ENCODE measurements at regions not wholly inside any gene's neighbourhood (a gene's known extent, or its start where the extent isn't known, plus 50 kb on each side); places are given as distances from the start of the nearest gene placed in this dataset.

DNA sequence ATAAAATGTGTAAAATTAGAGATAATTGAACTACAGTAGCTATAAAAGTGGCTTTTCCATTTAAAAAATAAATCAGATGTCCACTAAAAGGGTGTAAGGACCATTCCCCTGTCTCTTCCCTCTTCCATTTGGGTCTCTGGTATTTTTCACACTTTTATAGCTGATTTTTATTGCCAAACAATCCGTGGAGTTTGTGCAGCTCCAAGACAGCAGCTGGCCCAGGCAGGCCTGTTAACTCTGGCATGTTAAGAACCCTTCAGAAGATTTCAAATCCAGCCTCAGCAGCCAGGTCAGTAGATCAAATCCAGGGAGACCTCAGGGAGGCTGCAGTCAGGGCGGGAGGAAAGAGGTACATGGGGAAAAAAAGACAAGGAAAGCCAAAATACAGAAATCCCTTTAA lies 827.1 kb upstream of the FANCL start:
- H3K23me2 ChIP-seq (ENCODE audit: low read depth, low read length): no peaks in the 10 kb centered on the region
- no peak overlapping the region for H2AK5ac ChIP-seq (ENCODE audit: low read depth, low read length)
- H2BK15ac ChIP-seq (ENCODE audit: low read length): no peak overlapping the region
- no peaks in the 10 kb centered on the region for H3K79me1 ChIP-seq (ENCODE audit: low read depth, low read length)
- no peak for TF ChIP-seq SP1 (IDR thresholded peaks at IDR 0.05; ENCODE audit: low read depth, low read length)
- TF ChIP-seq CHD1 (IDR thresholded peaks at IDR 0.05; ENCODE audit: low read depth, low read length): no peak
- no peak for TF ChIP-seq SAP30 (IDR thresholded peaks at IDR 0.05; ENCODE audit: insufficient read depth, insufficient replicate concordance, low read length)
- H3K4ac ChIP-seq (replicated peaks; ENCODE audit: insufficient read length, low read depth, low read length): no peak overlapping the region
- no peak overlapping the region for H3K4me2 ChIP-seq (ENCODE audit: insufficient read depth in 1 of 2, low read depth in 2 of 2, low read length in 2 of 2)
- no peak overlapping the region for H4K8ac ChIP-seq (ENCODE audit: extremely low read depth, insufficient read depth, low read length)
- H2BK5ac ChIP-seq (ENCODE audit: low read depth, low read length): no peak overlapping the region
- no peak overlapping the region for H4K91ac ChIP-seq (replicated peaks; ENCODE audit: insufficient read length, low read length)
- no peak overlapping the region for H3K9ac ChIP-seq (replicated peaks in 1 of 4; ENCODE audit: extremely low read depth in 1 of 4, low read depth in 3 of 4, low read length in 3 of 4)
- H2AFZ ChIP-seq (ENCODE audit: low read length): no peak overlapping the region
- no peak for DNase-seq (ENCODE audit: low read depth in 1 of 2, low spot score in 2 of 2)
- no peak overlapping the region for H3K18ac ChIP-seq (ENCODE audit: extremely low read depth, low read length)
- H3K79me2 ChIP-seq (ENCODE audit: control insufficient read depth in 1 of 2, insufficient read depth in 2 of 2, low read length in 2 of 2): no peaks in the 10 kb centered on the region
- no peak overlapping the region for H2BK12ac ChIP-seq (ENCODE audit: low read depth, low read length)
- WGBS, 2 experiments (ENCODE audit: extremely low coverage in 1 of 2, insufficient coverage in 1 of 2, insufficient read length in 1 of 2, insufficient replicate concordance in 2 of 2, low coverage in 1 of 2, low lambda C conversion rate in 2 of 2, missing lambda C conversion rate in 1 of 2): 38% methylated on average over 2 of the region's 2 CpGs; no CpG with 5 or more reads in 1 of the 2 experiments
- no peak overlapping the region for H2BK120ac ChIP-seq (replicated peaks; ENCODE audit: low read depth, low read length)
- no peak overlapping the region for H2BK20ac ChIP-seq (ENCODE audit: low read length)
- peaks cover 0 to 3% (median 0%) of the 10 kb centered on the region in 4 experiments; a peak in 2 of 8 replicates for H3K36me3 ChIP-seq (ENCODE audit: control insufficient read depth in 2 of 4, insufficient read depth in 4 of 4, low read length in 3 of 4)
- H4K5ac ChIP-seq (ENCODE audit: insufficient read length, low read depth, low read length): no peak overlapping the region
- H3K27ac ChIP-seq (ENCODE audit: low read depth, low read length): no peak overlapping the region
- H3K4me1 ChIP-seq (replicated peaks in 1 of 4; ENCODE audit: control insufficient read depth in 3 of 4, insufficient read depth in 4 of 4, low read length in 3 of 4): no peaks in the 10 kb centered on the region
- H3K4me3 ChIP-seq (ENCODE audit: extremely low read depth in 1 of 4, insufficient read depth in 2 of 4, low read depth in 3 of 4, low read length in 4 of 4): no peak overlapping the region
- H4K20me1 ChIP-seq (replicated peaks in 1 of 2; ENCODE audit: control insufficient read depth in 1 of 2, insufficient read depth in 2 of 2, low read length in 2 of 2): no peaks in the 10 kb centered on the region
- no peak for FAIRE-seq
- no peak overlapping the region for H3K14ac ChIP-seq (ENCODE audit: insufficient read length)
- POLR2A ChIA-PET (ENCODE audit: partially characterized antibody): no interaction called here
- H3K23ac ChIP-seq (ENCODE audit: insufficient read length): no peak overlapping the region
- H3K9me3 ChIP-seq (ENCODE audit: insufficient read depth in 2 of 2, low read depth in 1 of 2, low read length in 1 of 2): peaks cover 0 to 6% of the 10 kb centered on the region in 2 experiments; a peak in 3 of 4 replicates
- no peak overlapping the region for H3K56ac ChIP-seq (replicated peaks; ENCODE audit: insufficient read length, low read depth, low read length)
- CTCF ChIA-PET (ENCODE audit: partially characterized antibody): interaction anchor here (1.1 to 1.7 kb wide), 2 partner anchors 10 to 43 kb away, joined by 4 to 6 read pairs; no protein-coding TSS in a partner anchor
- H3K27me3 ChIP-seq (replicated peaks in 1 of 4; ENCODE audit: control insufficient read depth in 3 of 4, extremely low read depth in 1 of 4, insufficient read depth in 3 of 4, low read length in 3 of 4): no peaks in the 10 kb centered on the region
